HUDEP-2 (cell line): ENCODE measurements at regions not wholly inside any gene's neighbourhood (a gene's known extent, or its start where the extent isn't known, plus 50 kb on each side); places are given as distances from the start of the nearest gene placed in this dataset.

Experiments used
- DNase-seq, 76 experiments: peaks; one replicate each; lab custom pipeline; 2025; ENCODE audit not compliant: unreplicated experiment in 76 of 76; lab: John Stamatoyannopoulos, UW

DNA sequence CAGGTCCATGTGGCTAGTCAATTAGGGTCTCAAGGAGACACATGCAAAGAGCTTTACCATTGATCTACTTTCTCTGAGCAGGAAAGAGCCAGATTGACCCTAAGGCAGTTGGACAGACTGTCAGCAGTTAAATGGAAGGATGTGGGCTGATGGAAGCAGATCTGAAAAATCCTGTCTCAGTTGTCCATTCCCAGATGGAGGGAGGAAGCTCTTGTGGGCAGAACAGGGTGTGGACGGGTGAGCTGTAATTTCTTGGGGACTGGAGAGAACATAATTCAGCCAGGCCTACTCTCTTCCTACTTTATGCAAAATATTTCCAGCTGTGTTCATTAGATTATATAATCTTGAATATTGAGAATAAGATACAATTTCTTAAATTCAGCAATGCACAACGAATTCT, 163.6 kb downstream of the GNAT3 start:
- no peak for DNase-seq

- DNase-seq: peak in 5 of 76 experiments; percentile 6 to 20 (median 14)
Observed at GRCh38 chr7:80347173-80347572, 164.7 kb downstream of the GNAT3 start.

GRCh38 chr7:80346704-80347103, 165.2 kb downstream of the GNAT3 start:
- DNase-seq: no peak

- DNase-seq: no peak
Observed at GRCh38 chr7:80335511-80336231, 176.2 kb downstream of the GNAT3 start.

GRCh38 chr7:80334908-80335307, 177.0 kb downstream of the GNAT3 start:
- no peak for DNase-seq

GRCh38 chr7:80334196-80334595, 177.7 kb downstream of the GNAT3 start:
- DNase-seq: no peak

GRCh38 chr7:80333040-80333439, 178.8 kb downstream of the GNAT3 start:
- no peak for DNase-seq

DNA sequence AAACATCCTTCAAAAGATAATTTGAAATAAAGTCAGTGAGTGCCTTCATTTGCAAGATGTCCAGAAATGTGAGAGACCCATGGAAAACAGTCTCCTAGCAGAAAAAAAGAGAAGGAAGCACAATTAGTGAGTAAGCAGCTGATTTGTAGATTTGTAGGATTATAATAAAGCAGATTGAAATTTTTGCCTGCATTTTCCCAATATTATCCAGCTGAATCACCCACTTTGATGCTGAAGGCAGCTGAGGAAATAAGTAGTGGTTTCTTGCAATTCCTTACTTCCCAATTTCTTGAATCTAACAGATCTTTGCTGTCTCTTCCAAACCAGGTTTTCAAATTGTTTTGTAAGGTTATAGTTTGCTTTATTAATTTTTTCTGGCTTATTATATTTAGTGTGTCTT, 181.4 kb downstream of the GNAT3 start:
- no peak for DNase-seq

DNA sequence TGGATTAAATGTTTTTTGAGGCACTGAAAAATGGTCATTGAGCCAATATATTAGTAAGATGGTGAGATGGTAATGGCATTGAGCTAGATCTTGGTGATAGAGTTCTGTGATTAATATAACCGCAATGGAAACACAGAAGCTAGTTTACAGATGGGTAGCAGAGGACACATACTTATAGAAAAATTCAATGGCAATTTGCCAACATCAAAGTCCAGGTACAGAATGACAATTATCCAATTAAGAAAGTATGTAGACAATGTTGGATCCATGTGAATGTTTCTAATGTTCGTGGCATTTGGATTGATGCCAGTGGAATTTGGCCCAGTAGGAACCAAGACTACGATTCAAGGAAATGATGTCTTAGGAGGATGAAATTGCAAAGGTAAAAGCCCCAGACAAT, 187.8 kb downstream of the GNAT3 start:
- no peak for DNase-seq

DNA sequence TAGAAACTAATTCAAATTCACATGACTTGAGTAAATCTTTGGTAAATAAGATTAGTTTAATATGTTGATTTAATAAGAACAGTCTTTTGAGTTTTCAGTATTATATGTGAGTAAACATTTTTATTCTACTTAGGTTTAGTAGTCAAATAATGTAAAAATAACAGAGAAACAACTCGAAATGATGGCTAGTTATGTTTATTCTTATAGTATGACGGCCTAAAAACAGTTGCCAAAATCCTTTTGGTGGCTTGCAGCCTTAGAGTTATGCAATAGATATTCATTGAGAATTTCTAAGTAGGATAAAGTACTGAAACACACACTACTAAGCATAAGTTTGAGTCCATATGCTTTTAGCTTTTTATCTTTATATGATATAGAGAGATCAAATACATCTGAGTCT, 184.8 kb downstream of the GNAI1 start:
- peak in 1 of 76 experiments; percentile 1 for DNase-seq

DNA sequence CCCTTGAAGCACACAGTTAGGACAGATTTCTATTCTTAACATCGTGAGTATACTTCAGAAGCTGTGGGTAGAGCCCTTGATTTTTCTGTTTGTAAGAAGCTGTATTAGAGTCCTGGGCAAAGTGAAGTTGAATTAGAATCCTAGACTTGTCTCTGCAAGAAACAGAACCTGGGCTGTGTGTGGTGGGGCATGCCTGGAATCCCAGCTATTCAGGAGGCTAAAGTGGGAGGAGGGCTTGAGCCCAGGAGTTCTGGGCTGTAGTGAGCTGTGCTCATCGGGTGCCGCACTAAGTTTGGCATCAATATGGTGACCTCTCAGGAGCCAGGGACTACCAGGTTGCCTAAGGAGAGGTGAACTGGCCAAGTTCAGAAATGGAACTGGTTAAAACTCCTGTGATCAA, 183.4 kb downstream of the GNAI1 start:
- no peak for DNase-seq

DNA sequence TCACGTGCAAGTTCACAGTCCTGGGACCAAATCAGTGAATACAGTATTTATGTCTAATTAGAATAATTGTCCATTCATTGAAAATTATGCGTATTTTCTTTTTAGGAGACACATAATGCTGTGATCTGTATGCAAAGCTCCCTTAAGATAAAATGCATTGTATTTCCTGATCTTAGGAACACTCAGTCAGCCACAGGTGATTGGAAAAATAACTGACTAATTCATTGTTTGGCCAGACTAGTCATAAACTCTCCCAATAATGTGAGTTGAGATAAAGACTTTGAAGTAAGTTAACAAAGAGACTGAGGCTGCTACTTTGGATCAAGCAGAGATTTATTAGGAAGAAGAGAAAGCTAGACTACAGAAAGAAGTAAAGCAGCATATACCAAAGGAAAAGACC, 182.2 kb downstream of the GNAI1 start:
- DNase-seq: no peak

DNA sequence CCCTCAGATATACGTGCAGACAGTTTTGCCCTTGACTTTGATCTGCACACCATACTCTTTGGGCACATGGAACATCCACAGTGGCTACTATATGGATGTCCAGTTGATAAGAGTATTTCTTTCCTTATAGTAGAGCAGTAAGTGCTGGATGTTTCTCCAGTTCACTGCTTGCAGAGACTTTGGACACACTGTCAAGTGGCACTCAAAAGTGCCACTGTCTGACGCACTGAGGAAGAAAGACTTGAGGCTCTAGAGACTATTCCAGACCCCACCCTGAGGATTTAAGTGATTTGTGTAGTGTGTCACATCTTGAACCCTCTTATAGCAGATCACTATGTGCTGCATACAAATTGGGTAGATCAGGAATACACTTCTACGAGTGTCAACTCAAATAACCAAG, 179.1 kb downstream of the GNAI1 start:
- DNase-seq: no peak

- no peak for DNase-seq
Observed at GRCh38 chr7:80313067-80313626, 178.5 kb downstream of the GNAI1 start.

GRCh38 chr7:80312139-80312661, 177.6 kb downstream of the GNAI1 start:
- no peak for DNase-seq

- no peak for DNase-seq
Observed at GRCh38 chr7:80311313-80311712, 176.7 kb downstream of the GNAI1 start.

GRCh38 chr7:80309971-80310549, 175.4 kb downstream of the GNAI1 start:
- DNase-seq: no peak

DNA sequence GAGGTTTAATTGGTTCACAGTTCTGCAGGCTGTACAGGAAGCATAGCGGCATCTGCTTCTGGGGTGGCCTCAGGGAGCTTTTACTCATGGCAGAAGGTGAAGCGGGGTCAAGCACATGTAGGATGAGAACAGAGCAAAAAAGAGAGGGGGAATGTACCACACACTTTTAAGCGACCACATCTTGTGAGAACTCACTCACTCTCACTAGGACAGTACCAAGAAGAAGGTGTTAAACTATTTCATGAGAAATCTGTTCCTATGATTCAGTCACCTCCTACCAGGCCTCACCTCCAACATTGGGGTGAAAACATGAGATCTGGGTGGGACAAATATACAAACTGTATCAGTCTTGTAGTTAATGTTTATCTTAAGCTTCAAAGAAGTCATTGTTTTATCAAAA, 174.7 kb downstream of the GNAI1 start:
- no peak for DNase-seq

DNA sequence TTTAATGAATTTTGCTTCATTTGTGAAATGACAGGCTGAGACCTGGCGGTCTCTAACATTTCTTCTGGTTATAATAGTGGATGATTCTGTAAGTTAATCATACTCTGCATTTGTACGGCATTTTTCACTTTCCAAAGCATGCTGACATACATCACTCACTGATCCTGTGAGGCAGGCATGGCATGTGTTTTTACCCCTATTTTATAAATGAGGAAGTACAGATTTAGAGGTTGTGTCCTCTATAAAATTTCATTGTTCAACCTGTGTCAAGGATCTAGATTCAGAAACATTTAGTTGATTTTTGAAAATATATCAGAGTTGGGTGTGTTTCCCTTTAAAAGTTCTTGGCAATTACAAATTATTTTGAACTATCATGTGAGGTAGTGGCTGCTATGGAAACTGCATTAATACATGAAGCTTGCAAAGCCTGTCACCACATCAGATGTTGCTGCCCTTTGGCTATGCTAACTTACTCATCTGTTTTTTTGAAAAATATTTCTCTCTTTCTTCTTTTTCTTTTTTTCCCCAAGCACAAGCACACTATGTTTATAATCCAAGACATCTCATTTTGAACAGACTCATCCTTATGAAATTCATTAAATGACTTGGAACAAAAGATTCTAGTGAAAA, 172.7 kb downstream of the GNAI1 start:
- DNase-seq: no peak

- no peak for DNase-seq
Observed at GRCh38 chr7:80303315-80303714, 168.7 kb downstream of the GNAI1 start.

DNA sequence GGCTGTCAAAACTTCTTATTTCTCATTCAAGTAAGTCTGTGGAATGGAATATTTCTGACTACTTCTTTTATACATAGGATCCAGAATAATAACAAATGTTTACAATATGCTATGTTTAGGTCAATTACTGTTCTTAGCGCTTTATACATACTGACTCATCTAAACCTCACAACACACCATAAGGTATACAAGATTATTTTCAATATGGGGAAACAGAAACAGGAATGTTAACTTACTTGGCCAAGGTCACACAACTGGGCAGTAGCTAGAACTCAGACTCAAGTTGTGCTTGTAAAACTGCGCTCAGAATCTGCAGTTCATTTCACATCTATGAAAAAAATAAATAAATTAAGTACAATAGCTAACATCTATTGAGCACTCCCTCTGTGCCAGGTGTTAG, 168.0 kb downstream of the GNAI1 start:
- no peak for DNase-seq

GRCh38 chr7:80302078-80302477, 167.4 kb downstream of the GNAI1 start:
- DNase-seq: no peak
